A549 (cell line): ENCODE measurements at regions not wholly inside any gene's neighbourhood (a gene's known extent, or its start where the extent isn't known, plus 50 kb on each side); places are given as distances from the start of the nearest gene placed in this dataset.

Source experiments
- ATAC-seq, 2 experiments: fragments of 200-7000 bp in 1 of 2; fragments of >200 bp in 1 of 2; cut with Nextera tagmentation in 1 of 2; cut with Tn5 transposase in 1 of 2; 3 replicates each; pipeline versions ENCODE4 v1.8.0 to v1.9.1; 2018 to 2020; ENCODE audit warnings: mild to moderate bottlenecking in 1 of 2, moderate library complexity in 1 of 2
- CTCF ChIA-PET: fragments of 300-600 bp; sonication (Branson Sonifier 250); formaldehyde crosslinking; extraction: SDS; loops from one replicate; lab custom pipeline; 2021; ENCODE audit warnings: antibody characterized with exemption, inconsistent platforms; lab: Yijun Ruan, JAX
- POLR2A ChIA-PET: fragments of 350-600 bp; formaldehyde crosslinking; extraction: SDS; loops from one replicate; lab custom pipeline; 2021; ENCODE audit warnings: antibody characterized with exemption, inconsistent platforms; lab: Yijun Ruan, JAX
- DNase-seq, 2 experiments: peaks; one replicate each; pipeline versions ENCODE4 v3.0.0 to v3.0.0-alpha.2; 2011 to 2016; ENCODE audit warnings: low read depth in 1 of 2, low spot score in 1 of 2
- FAIRE-seq: peaks from 2 replicates; lab custom pipeline; 2011; peaks lifted over from hg19 to GRCh38; lab: Jason Lieb, UNC
- H3K27ac ChIP-seq, 2 experiments: fragments of >200 bp; sonication (Bioruptor Twin); formaldehyde crosslinking; 3 replicates each; pipeline ENCODE4 v1.5.1; 2016 to 2017
- H3K4me1 ChIP-seq: fragments of >200 bp; sonication (Bioruptor Twin); formaldehyde crosslinking; 3 replicates; pipeline ENCODE4 v1.6.1; 2016
- H3K4me2 ChIP-seq: fragments of >200 bp; sonication (Bioruptor Twin); formaldehyde crosslinking; 3 replicates; pipeline ENCODE4 v1.6.1; 2016
- H3K4me3 ChIP-seq: fragments of >200 bp; sonication (Bioruptor Twin); formaldehyde crosslinking; 3 replicates; pipeline ENCODE4 v1.5.1; 2016
- H3K9me3 ChIP-seq: fragments of >200 bp; sonication (Bioruptor Twin); formaldehyde crosslinking; 3 replicates; pipeline ENCODE4 v1.6.1; 2016
- BCL3 ChIP-seq: fragments of >200 bp; sonication (Bioruptor Twin); formaldehyde crosslinking; IDR thresholded peaks from 3 replicates; pipeline ENCODE4 v1.6.1; 2016
- BHLHE40 ChIP-seq: IDR thresholded peaks from 2 replicates; pipeline ENCODE4 v1.6.1; 2012; ENCODE audit warnings: low read depth, low read length, inconsistent platforms
- CHD2 ChIP-seq: fragments of 150-350 bp; IDR thresholded peaks from 2 replicates; pipeline ENCODE4 v1.6.1; 2014; ENCODE audit warnings: low read length; ENCODE audit not compliant: partially characterized antibody
- CTCF ChIP-seq: fragments of >200 bp; sonication (Bioruptor Twin); formaldehyde crosslinking; IDR thresholded peaks from 3 replicates; pipeline ENCODE4 v1.5.1; 2016
- EHMT2 ChIP-seq: fragments of 200-600 bp; sonication (generic); IDR thresholded peaks from 2 replicates; pipeline ENCODE4 v1.6.1; 2016; ENCODE audit warnings: antibody characterized with exemption, low read depth, mild to moderate bottlenecking, moderate library complexity
- ELK1 ChIP-seq: fragments of 150-350 bp; IDR thresholded peaks from 2 replicates; pipeline ENCODE4 v1.6.1; 2014; ENCODE audit warnings: low read depth, mild to moderate bottlenecking, low read length
- FOSB ChIP-seq: fragments of 250-450 bp; sonication (Bioruptor Pico); IDR thresholded peaks from 2 replicates; pipeline ENCODE4 v1.5.0; 2020; ENCODE audit warnings: mild to moderate bottlenecking, moderate library complexity
- FOXS1 ChIP-seq: fragments of 250-450 bp; sonication (Bioruptor Pico); IDR thresholded peaks from 2 replicates; pipeline ENCODE4 v1.5.0; 2020; ENCODE audit warnings: mild to moderate bottlenecking, moderate library complexity
- GATA3 ChIP-seq: IDR thresholded peaks from 2 replicates; pipeline ENCODE4 v1.6.1; 2012; ENCODE audit warnings: borderline replicate concordance
- HES2 ChIP-seq: fragments of >200 bp; sonication (Bioruptor Twin); formaldehyde crosslinking; IDR thresholded peaks from 2 replicates; pipeline ENCODE4 v1.6.1; 2016
- HEYL ChIP-seq: fragments of 250-450 bp; sonication (Bioruptor Pico); IDR thresholded peaks from 2 replicates; pipeline ENCODE4 v1.8.0; 2021; ENCODE audit warnings: mild to moderate bottlenecking, moderate library complexity
- HMGXB4 ChIP-seq: fragments of 250-450 bp; sonication (Bioruptor Pico); IDR thresholded peaks from 2 replicates; pipeline ENCODE4 v1.5.0; 2021; ENCODE audit warnings: mild to moderate bottlenecking, moderate library complexity, borderline replicate concordance
- HOXA7 ChIP-seq: fragments of 250-450 bp; sonication (Bioruptor Pico); IDR thresholded peaks from 2 replicates; pipeline ENCODE4 v1.5.0; 2020; ENCODE audit warnings: mild to moderate bottlenecking, moderate library complexity
- MAFK ChIP-seq: fragments of 450-650 bp; IDR thresholded peaks from 2 replicates; pipeline ENCODE4 v1.6.1; 2014; ENCODE audit not compliant: partially characterized antibody
- MAZ ChIP-seq: fragments of 150-350 bp; IDR thresholded peaks from 2 replicates; pipeline ENCODE4 v1.6.1; 2014; ENCODE audit warnings: antibody characterized with exemption, low read depth, low read length, borderline replicate concordance
- NFE2L2 ChIP-seq: fragments of 150-350 bp; conservative IDR thresholded peaks from 2 replicates; pipeline ENCODE4 v1.6.1; 2014; ENCODE audit warnings: low read length
- PBX3 ChIP-seq: IDR thresholded peaks from 2 replicates; pipeline ENCODE4 v1.6.1; 2012
- REST ChIP-seq: fragments of 200-600 bp; sonication (generic); IDR thresholded peaks from 2 replicates; pipeline ENCODE4 v1.6.1; 2016; ENCODE audit warnings: antibody characterized with exemption, mild to moderate bottlenecking, moderate library complexity
- SREBF2 ChIP-seq: fragments of 450-650 bp; IDR thresholded peaks from 2 replicates; pipeline ENCODE4 v1.6.1; 2014; ENCODE audit warnings: mild to moderate bottlenecking, moderate library complexity
- TFCP2L1 ChIP-seq: fragments of 250-450 bp; sonication (Bioruptor Pico); IDR thresholded peaks from 2 replicates; pipeline ENCODE4 v1.5.0; 2021; ENCODE audit warnings: mild to moderate bottlenecking
- ZSCAN20 ChIP-seq: fragments of 250-450 bp; sonication (Bioruptor Pico); IDR thresholded peaks from 2 replicates; pipeline ENCODE4 v1.8.0; 2022; ENCODE audit warnings: mild to moderate bottlenecking, moderate library complexity
- WGBS: methylation state at CpG from one replicate; pipeline ENCODE4 v1.1.6; 2017; ENCODE audit errors: missing lambda C conversion rate; 5-methylcytosine and 5-hydroxymethylcytosine counted together

GRCh38 chr1:213539464-213539863 is 448.3 kb upstream of the PROX1 start:
- no peaks in the 10 kb centered on the region for H3K9me3 ChIP-seq
- POLR2A ChIA-PET, result no interaction called here
- no peak overlapping the region for H3K27ac ChIP-seq
- no peak for TF ChIP-seq HOXA7 (CRISPR knock-in tag)
- no peak for TF ChIP-seq HMGXB4 (CRISPR knock-in tag)
- TF ChIP-seq FOSB (CRISPR knock-in tag), result no peak
- no peak for TF ChIP-seq MAZ
- TF ChIP-seq HEYL (CRISPR knock-in tag), result no peak
- TF ChIP-seq CTCF, result no peak
- TF ChIP-seq ZSCAN20 (CRISPR knock-in tag), result no peak
- TF ChIP-seq HES2, result no peak
- no peak for TF ChIP-seq ELK1
- TF ChIP-seq EHMT2, result no peak
- TF ChIP-seq, all 56 proteins: peak for 0
- 24% methylated on average over 4 of the region's 4 CpGs for WGBS
- CTCF ChIA-PET, result no interaction called here
- FAIRE-seq (no peak), DNase-seq (no peak), ATAC-seq (no peak)
- no peak overlapping the region for H3K4me2 ChIP-seq
- no peaks in the 10 kb centered on the region for H3K4me1 ChIP-seq
- H3K4me3 ChIP-seq, result no peak overlapping the region

- ChIA-PET CTCF (no interaction called here), POLR2A (no interaction called here)
- TF ChIP-seq REST (no peak), FOXS1 (CRISPR knock-in tag) (no peak), MAFK (no peak), BHLHE40 (no peak), BCL3 (no peak), SREBF2 (no peak), CHD2 (no peak), TFCP2L1 (CRISPR knock-in tag) (no peak), PBX3 (no peak), GATA3 (no peak), NFE2L2 (no peak)
- WGBS, result 0% methylated on average over 1 of the region's 1 CpG
- no peak overlapping the region for H3K27ac ChIP-seq
- H3K4me1 ChIP-seq, result no peaks in the 10 kb centered on the region
- no peak for DNase-seq
- H3K4me3 ChIP-seq, result no peak overlapping the region
- H3K9me3 ChIP-seq, result no peaks in the 10 kb centered on the region
- FAIRE-seq, result no peak
- ATAC-seq, result no peak
- no peak overlapping the region for H3K4me2 ChIP-seq
Measured at GRCh38 chr1:213541641-213542040, 446.1 kb upstream of the PROX1 start.
